HG03039 (cell line): ENCODE measurements at regions not wholly inside any gene's neighbourhood (a gene's known extent, or its start where the extent isn't known, plus 50 kb on each side); places are given as distances from the start of the nearest gene placed in this dataset.
"Not testable (repeated sequence)": the region's sequence is repeated elsewhere in the genome, so short reads cannot be mapped to it uniquely, and the experiment has no call there.

ENCODE experiments used
- ATAC-seq: cut with Tn5 transposase; IDR thresholded peaks from one replicate; pipeline ENCODE4 v1.9.1; 2021; ENCODE audit warnings: mild to moderate bottlenecking, moderate library complexity; ENCODE audit not compliant: unreplicated experiment

DNA sequence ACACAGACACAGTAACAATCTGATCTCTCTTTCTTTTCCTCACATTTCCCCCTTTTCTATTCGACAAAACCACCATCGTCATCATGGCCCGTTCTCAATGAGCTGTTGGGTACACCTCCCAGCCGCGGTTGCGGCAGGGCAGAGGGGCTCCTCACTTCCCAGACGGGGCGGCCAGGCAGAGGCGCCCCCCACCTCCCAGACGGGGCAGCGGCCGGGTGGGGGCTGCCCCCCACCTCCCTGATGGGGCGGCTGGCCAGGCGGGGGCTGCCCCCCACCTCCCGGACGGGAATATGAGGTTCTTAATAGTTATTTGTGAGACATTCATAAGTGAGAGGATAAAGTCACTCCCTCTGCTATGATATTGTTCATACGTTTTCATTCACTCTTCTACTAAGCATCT lies 229.7 kb downstream of the CD109 start:
- ATAC-seq, result not testable (repeated sequence)

DNA sequence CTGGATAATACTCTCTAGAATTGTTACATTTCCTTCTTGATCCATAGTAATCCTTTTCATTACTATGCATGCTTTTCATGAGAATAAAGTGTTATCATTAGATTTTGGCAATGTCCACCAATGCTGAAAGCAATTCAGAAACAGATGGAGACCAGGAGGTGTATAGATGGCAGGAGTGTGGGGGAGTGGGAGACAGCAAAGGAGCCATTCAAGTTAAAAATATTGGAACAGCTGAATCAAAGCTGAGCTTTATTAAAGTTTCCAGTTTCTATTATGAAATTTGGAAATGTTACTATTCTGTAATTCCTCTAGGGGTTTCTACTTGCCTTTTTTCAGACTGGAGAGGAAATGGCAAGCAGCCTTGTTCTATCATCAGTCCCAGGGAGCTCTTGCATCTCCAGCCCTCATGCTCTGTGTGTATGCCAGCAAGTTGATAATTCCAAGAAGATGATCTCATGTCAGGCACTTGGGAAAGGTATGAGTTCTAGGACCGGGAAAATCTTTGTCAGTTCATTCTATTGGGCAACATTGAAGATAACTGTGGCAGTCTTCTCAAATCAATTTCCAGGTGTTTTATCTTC lies 228.0 kb downstream of the CD109 start:
- ATAC-seq, result no peak

DNA sequence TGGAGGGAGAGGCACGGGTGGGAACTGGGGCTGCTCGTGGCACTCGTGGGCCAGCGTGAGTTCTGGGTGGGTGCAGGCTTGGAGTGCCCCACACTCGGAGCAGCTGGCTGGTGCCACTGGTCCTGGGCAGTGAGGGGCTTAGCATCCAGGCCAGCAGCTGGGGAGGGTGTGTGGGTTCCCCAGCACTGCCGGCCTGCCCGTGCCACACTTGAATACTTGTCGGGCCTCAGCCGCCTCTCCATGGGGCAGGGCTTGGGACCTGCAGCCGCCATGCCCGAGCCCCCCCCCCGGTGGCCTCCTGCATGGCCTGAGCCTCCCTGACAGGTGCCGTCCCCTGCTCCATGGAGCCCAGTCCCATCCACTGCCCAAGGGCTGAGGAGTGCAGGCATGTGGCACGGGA lies 207.2 kb downstream of the CD109 start:
- ATAC-seq, result no peak

DNA sequence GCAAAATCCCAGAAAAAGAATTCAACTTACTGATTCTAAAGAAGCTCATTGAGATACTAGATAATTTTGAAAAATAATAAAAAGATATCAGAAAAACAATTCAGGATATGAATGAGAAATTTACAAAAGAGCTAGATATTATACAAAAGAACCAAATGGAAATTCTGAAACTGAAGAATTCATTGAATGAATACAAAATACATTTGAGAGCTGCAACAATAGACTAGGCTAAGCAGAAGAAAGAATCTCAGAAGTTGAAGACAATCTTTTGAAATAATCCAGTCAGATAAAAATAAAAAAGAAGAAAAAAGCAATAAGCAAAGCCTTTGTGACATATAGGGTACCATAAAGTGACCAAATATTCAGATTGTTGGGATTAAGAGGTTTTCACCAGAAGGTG lies 206.0 kb downstream of the CD109 start:
- ATAC-seq, result no peak

DNA sequence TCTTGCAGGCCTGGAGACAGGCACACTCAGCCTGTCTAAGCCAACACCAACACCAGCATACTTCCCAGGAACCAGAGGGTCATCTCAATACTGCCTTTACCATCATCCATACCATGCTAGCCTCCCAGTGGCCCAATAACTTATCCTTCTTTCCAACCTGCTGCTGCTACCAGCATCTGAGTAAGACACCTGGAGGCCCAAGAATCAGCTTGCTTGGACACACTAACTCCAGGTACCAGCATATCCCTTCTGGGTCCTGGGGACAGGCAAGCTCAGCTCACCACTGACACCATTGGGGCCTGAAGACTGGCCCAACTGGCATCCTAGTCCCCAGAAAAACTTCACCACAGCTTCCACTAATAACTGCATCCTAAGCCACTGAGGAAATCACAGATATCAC lies 205.3 kb downstream of the CD109 start:
- ATAC-seq, result no peak

DNA sequence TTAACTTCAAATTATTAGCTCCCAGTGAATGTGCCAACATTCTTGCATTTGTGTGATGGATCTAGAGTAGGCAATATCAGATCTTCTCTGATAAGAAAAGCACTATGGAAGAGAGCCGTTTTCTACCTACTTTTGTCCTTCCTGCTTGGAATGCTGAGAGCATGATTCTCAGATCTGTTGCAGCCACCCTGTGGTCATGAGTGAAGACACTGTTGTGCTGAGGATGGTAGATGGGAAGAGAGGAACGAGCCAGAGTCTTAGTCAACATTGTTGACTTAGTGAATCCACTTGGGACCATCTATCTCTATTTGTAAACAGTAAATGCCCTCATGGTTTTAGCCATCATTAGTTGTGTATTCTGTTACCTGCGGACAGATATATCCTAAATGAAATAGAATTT lies 202.6 kb downstream of the CD109 start:
- no peak for ATAC-seq

DNA sequence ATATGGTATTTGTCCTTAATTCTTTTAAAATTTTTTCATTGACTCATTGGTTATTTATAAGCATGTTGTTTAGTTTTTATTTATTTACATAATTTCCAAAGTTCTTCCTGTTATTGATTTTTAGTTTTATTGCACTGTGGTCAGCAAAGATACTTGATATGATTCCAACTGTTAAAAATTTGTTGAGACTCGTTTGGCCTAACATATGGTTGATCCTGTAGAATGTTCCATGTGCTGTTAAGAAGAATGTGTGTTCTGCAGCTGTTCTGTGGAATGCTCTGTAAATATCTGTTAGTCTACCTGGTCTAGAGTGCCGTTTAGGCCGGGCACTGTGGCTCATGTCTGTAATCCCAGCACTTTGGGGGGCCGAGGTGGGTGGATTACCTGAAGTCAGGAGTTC lies 197.7 kb downstream of the CD109 start:
- no peak for ATAC-seq

DNA sequence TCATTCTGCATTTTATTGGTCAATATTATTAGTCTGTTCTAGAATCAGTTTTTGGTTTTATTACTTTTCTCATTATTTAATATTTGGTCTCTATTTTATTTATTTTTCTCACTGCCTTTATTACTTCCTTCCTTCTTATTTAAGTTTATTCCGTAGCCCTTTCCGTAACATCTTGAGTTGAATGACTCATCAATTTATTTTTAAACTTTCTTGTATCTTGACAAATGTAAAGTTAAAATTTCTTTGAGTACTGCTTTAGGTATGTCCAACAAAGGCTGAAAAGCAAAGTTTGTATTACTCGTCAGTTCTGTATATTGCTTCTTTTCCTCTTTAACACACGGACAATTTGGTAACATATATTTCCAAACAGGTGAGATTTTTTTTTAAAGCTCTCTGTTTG lies 192.0 kb downstream of the CD109 start:
- ATAC-seq, result no peak

DNA sequence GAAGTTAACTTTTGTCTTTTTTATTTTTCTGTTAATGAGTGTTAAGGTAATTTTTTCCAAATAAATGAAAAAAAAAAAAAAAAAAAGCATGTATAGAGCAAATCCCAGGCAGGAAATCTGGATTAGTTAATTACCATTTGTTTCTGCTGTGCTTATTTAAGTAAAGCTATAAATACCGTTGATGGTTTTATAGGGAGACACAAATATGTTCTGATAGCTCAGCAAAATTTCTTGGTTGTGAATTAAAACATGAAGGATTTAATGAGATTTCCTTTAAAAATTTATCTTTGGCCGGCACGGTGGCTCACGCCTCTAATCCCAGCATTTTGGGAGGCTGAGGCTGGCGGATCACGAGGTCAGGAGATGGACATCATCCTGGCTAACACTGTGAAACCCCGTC lies 189.4 kb downstream of the CD109 start:
- no peak for ATAC-seq

DNA sequence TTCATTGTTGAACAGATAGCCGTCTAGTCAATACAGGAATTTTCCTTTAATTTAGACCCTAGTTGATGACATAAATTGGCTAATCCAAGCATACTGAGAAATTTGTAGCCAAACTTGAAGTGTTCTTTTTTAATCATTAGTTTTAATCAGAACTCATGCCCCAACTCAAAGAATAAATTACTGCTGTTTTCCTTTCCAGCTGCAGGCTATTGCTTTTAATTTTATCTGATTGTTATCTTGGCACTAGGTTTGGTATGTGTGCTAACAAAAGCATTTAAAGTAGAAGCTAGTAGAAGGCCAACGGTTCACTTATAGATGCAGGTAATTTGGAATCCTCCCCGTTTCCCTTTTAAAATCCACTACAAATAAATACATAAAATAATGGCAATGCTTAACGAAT lies 188.5 kb downstream of the CD109 start:
- ATAC-seq, result no peak

DNA sequence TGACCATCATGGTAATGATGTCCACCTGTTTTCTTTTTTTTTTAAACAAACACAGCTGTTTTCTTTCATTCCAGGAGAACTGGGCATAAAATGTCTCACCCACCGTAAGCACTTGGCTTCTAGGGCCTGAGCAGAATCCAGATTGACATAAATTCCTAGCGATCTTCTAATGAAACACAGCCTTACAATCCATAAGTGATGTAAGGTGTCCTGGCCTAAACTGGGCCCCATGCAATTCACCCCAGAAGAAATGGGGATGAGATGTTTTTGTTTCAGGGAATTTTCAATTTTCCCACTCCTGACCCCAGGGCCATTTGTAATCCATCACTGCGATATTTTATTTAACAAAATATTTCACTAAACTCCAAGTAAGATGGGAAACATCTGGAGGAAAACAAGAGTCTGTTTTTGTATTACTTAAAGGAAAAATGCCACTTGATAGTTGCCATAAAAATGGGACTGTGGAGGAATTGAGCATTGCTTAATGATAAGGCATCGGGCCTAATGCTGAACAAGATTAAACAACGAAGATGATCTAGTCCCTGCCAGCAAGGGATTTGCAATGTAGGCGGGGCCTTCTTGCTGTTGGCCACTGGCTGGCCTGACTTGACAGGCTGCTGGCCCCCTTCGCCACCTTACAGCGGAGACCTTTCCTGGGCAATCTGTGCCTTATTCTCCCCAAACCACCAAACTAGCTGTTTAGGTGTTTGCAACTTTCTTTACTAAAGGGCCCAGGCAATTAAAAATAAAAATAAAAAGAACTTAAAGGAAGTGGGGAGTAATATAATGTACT lies 183.7 kb downstream of the CD109 start:
- no peak for ATAC-seq

DNA sequence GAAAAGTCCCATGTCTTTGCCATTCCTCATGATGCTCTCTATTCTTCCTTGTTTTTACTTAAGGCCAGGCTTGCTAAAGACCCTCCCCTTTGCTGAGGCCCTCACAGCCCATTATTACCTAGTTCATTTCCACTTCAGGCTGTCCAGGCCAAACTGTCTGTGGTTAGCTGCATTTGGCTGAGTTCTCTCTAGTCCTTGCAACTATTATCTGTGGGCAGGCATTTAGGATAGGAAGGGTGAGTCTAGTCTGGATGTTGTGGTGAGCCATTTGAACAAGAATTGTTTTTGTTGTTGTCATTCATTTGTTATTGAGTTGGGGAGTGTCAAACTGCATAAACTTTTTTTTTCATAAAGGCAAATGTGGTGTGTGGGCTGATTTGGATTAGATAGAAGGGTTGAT lies 182.4 kb downstream of the CD109 start:
- ATAC-seq, result no peak
